ENCODE measurements at regions not wholly inside any gene's neighbourhood (a gene's known extent, or its start where the extent isn't known, plus 50 kb on each side); places are given as distances from the start of the nearest gene placed in this dataset.

DNA sequence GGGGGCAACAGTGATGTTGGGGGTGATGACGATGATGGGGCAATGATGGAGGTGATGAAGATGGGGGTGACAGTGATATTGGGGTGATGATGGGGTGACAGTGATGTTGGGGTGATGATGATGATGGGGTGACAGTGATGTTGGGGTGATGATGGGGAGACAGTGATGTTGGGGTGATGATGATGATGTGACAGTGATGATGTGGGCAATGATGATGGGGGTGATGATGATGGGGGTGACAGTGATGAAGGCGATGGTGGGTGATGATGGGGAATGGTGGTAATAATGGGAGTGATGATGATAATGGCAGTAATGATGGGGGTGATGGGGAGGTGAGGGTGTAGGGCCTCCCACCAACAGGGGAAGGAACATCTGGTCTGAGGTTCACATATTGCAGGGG, 150.6 kb downstream of the ERMARD start:
- TF ChIP-seq, protein P1, sequence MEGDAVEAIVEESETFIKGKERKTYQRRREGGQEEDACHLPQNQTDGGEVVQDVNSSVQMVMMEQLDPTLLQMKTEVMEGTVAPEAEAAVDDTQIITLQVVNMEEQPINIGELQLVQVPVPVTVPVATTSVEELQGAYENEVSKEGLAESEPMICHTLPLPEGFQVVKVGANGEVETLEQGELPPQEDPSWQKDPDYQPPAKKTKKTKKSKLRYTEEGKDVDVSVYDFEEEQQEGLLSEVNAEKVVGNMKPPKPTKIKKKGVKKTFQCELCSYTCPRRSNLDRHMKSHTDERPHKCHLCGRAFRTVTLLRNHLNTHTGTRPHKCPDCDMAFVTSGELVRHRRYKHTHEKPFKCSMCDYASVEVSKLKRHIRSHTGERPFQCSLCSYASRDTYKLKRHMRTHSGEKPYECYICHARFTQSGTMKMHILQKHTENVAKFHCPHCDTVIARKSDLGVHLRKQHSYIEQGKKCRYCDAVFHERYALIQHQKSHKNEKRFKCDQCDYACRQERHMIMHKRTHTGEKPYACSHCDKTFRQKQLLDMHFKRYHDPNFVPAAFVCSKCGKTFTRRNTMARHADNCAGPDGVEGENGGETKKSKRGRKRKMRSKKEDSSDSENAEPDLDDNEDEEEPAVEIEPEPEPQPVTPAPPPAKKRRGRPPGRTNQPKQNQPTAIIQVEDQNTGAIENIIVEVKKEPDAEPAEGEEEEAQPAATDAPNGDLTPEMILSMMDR (IDR thresholded peaks at IDR 0.05), result no peak
- TF ChIP-seq POLR2A (IDR thresholded peaks at IDR 0.05), result no peak

All from testis (tissue), 2 donors.